WERI-Rb-1 (cell line): ENCODE measurements at regions not wholly inside any gene's neighbourhood (a gene's known extent, or its start where the extent isn't known, plus 50 kb on each side); places are given as distances from the start of the nearest gene placed in this dataset.

Source experiments
- DNase-seq: peaks from one replicate; pipeline ENCODE4 v3.0.0-alpha.2; 2020
- H3K27ac ChIP-seq: fragments of 250-450 bp; sonication (Bioruptor Pico); 2 replicates; pipeline ENCODE4 v1.5.1; 2020; ENCODE audit warnings: mild to moderate bottlenecking, moderate library complexity
- H3K27me3 ChIP-seq: fragments of 250-450 bp; sonication (Bioruptor Pico); 2 replicates; pipeline ENCODE4 v1.5.1; 2021; ENCODE audit warnings: mild to moderate bottlenecking, low read depth, moderate library complexity; ENCODE audit not compliant: insufficient read depth, severe bottlenecking
- H3K36me3 ChIP-seq: fragments of 250-450 bp; sonication (Bioruptor Pico); 2 replicates; pipeline ENCODE4 v1.5.1; 2020; ENCODE audit warnings: mild to moderate bottlenecking, moderate library complexity
- H3K4me3 ChIP-seq: 2 replicates; pipeline ENCODE4 v1.5.1; 2011; ENCODE audit warnings: low read depth, mild to moderate bottlenecking, control low read depth, low read length
- H3K9me3 ChIP-seq: fragments of 250-450 bp; sonication (Bioruptor Pico); 2 replicates; pipeline ENCODE4 v1.5.1; 2021; ENCODE audit warnings: mild to moderate bottlenecking, moderate library complexity; ENCODE audit not compliant: severe bottlenecking
- CTCF ChIP-seq: IDR thresholded peaks from 2 replicates; pipeline ENCODE4 v1.5.1; 2011; ENCODE audit warnings: low read depth, mild to moderate bottlenecking, control low read depth, inconsistent platforms, low read length

DNA sequence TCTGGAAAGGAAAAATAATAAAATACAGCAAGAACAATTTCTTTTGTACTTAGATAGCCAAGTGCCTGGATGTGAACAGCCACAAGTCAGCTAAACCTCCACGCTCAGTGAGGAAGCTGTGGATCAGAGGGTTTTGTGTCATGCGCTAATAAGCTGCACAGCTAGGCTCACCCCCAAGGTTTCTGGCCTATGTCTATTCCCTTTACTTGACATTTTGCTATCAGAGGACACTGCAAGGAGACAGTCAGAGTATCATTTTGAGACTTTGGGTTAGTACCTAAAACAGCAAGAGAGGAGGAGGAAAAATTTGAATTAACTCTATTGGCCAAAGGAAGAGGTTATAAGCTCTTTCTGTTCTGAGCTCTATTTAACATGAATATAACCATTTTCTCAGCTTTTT is 139.3 kb downstream of the KCNJ2 start:
- Histone ChIP-seq H3K4me3 (no peak overlapping the region), H3K27me3 (no peaks in the 10 kb centered on the region), H3K9me3 (peaks cover 2% of the 10 kb centered on the region), H3K36me3 (no peaks in the 10 kb centered on the region), H3K27ac (no peak overlapping the region)
- no peak for TF ChIP-seq CTCF
- peak; percentile 19 for DNase-seq

DNA sequence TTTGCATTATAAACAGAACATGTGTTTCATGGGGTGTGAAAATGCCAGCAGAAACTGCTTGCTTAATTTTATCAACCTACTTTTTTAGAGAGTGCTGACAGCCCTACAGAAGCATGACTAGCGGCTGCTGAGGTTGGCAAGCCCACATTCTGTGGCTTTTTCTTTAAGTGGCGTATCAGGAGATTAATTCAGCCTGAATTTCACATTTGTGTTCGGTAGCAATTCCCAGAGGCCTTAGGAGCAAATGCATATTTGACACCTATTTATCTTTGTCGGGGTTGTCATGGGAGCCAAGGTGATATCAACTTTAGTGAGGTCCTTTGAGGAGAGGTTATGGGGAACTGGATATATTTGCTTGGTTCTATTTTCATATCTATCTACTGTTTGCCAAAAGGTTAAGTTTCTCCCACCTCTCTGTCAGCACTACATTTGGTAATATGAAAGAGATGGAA is 140.9 kb downstream of the KCNJ2 start:
- no peak overlapping the region for H3K4me3 ChIP-seq
- no peaks in the 10 kb centered on the region for H3K36me3 ChIP-seq
- no peak for TF ChIP-seq CTCF
- no peak for DNase-seq
- peaks cover 2% of the 10 kb centered on the region for H3K9me3 ChIP-seq
- no peaks in the 10 kb centered on the region for H3K27me3 ChIP-seq
- no peak overlapping the region for H3K27ac ChIP-seq

DNA sequence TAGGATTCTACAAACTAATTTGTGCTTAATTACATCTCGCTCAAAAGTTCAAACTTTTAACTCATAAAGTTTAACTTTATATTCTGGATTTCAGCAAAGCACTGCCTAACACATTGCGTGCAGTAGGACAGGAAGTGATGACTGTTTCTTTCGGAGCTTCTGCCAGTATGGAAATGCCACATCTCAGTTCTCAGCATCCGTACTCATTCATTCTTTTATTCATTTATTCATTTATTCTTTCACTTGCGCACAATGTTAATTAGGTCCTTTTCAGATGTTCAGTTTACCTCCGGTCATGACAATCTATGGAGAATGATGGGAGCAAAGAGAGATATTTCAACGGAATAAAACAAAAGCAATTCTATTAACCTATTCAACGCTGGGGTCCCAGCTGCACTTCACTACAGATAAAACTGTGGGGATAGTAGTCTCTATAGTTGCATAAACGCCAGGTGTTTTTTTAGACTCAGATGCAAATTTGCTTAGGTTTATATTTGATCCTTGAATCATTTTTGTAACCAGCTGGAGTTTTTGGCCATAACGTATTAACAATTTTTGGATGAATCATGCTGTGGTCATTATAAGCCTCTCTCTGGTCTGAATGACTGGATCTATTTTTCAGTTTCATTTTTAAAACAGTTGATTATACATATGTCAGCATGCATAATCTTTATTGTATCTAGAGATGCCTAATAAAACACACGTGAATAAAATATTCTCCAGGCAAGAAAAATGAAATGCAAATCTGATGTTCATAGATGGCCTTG is 143.9 kb downstream of the KCNJ2 start:
- TF ChIP-seq CTCF: no peak
- H3K4me3 ChIP-seq: no peak overlapping the region
- no peaks in the 10 kb centered on the region for H3K27me3 ChIP-seq
- no peaks in the 10 kb centered on the region for H3K36me3 ChIP-seq
- no peak for DNase-seq
- H3K27ac ChIP-seq: no peak overlapping the region
- H3K9me3 ChIP-seq: peaks cover 2% of the 10 kb centered on the region

- TF ChIP-seq CTCF: no peak
- H3K9me3 ChIP-seq: peaks cover 2% of the 10 kb centered on the region
- H3K4me3 ChIP-seq: no peak overlapping the region
- DNase-seq: no peak
- H3K27ac ChIP-seq: no peak overlapping the region
- H3K27me3 ChIP-seq: no peaks in the 10 kb centered on the region
- H3K36me3 ChIP-seq: no peaks in the 10 kb centered on the region
Measured at GRCh38 chr17:70314096-70314495, 144.8 kb downstream of the KCNJ2 start.

- no peak for TF ChIP-seq CTCF
- Histone ChIP-seq H3K4me3 (no peak overlapping the region), H3K27me3 (no peaks in the 10 kb centered on the region), H3K9me3 (peaks cover 2% of the 10 kb centered on the region), H3K36me3 (no peaks in the 10 kb centered on the region), H3K27ac (no peak overlapping the region)
- DNase-seq: no peak
Measured at GRCh38 chr17:70314506-70314905, 145.2 kb downstream of the KCNJ2 start.

- no peak for TF ChIP-seq CTCF
- H3K4me3 ChIP-seq: no peak overlapping the region
- no peak overlapping the region for H3K27ac ChIP-seq
- no peaks in the 10 kb centered on the region for H3K9me3 ChIP-seq
- no peak for DNase-seq
- no peaks in the 10 kb centered on the region for H3K27me3 ChIP-seq
- no peaks in the 10 kb centered on the region for H3K36me3 ChIP-seq
Measured at GRCh38 chr17:70317421-70317820, 148.1 kb downstream of the KCNJ2 start.
